Caki2 (cell line): ENCODE measurements at regions not wholly inside any gene's neighbourhood (a gene's known extent, or its start where the extent isn't known, plus 50 kb on each side); places are given as distances from the start of the nearest gene placed in this dataset.

Experiments
- DNase-seq: peaks from one replicate; pipeline ENCODE4 v3.0.0-alpha.2; 2015; ENCODE audit warnings: low read depth
- in situ Hi-C: cut with HindIII; loops from 2 replicates; pipeline ENCODE4 v1.10.0; 2016; ENCODE audit warnings: low sequenced_read_pairs, low pct_unique_long_range_greater_than_20kb, mixed read lengths

- DNase-seq, result peak; percentile 4
- in situ Hi-C loops, result no loop called here
These were observed 368.6 kb upstream of the RBMS3 start for GRCh38 chr3:28912120-28912885.

- peak; percentile 35 for DNase-seq
- in situ Hi-C loops, result no loop called here
These were observed 364.9 kb upstream of the RBMS3 start for GRCh38 chr3:28915741-28916500.

GRCh38 chr3:28916713-28917499, 364.0 kb upstream of the RBMS3 start:
- in situ Hi-C loops, result no loop called here
- peak; percentile 30 for DNase-seq

GRCh38 chr3:28917895-28918475, 362.9 kb upstream of the RBMS3 start:
- no peak for DNase-seq
- in situ Hi-C loops, result no loop called here

DNA sequence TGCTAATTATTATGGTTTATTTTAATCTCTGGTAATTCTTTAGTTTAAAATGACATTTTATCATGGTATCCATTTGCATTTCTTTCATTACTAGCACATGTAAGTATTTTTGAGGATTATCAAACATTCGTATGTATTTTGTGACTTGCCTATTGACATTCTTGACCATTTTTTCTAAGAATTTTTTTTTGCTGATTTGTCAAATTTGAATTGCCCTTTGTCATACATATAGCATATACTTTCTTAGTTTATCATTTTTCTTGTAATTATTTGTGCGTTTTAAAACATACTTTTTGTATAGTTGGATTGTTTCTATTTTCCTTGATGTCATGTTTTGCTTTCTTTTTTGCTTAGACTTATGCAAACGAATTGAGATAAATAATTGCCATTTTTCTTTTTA, 358.5 kb upstream of the RBMS3 start:
- DNase-seq, result no peak
- in situ Hi-C loops, result no loop called here

GRCh38 chr3:28923994-28924393, 356.9 kb upstream of the RBMS3 start:
- in situ Hi-C loops, result no loop called here
- DNase-seq, result no peak

DNA sequence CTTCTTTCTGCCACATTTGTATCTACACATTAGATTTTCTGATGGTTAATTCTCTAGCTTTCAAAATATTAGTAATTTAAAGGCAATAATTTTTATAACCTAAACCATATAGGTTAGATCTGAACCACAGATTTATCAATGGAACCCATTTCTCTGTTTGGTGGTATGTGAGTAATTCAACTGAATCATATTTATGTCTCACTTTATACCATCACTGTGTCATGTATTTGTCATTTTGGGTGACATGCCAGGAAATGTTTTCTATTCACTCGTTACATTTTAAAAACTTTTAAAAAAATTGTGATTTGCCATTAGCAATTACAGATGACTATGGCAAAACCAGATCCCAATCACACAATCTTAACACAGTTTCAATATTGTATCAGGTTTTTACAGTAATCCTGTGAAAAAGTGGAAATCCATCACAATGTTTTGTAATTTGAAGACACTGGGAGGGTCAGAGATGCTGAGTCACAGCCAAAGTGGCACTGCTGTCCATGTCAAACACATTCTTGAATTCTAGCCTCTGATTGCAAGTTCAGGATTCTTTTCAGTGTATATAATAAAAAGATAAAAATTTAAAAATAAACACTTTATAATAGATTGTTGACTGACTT, 356.0 kb upstream of the RBMS3 start:
- in situ Hi-C loops, result no loop called here
- DNase-seq, result peak; percentile 11

- in situ Hi-C loops, result no loop called here
- no peak for DNase-seq
These were observed 347.5 kb upstream of the RBMS3 start for GRCh38 chr3:28933337-28933736.

- in situ Hi-C loops, result no loop called here
- no peak for DNase-seq
These were observed 346.6 kb upstream of the RBMS3 start for GRCh38 chr3:28934126-28934813.

DNA sequence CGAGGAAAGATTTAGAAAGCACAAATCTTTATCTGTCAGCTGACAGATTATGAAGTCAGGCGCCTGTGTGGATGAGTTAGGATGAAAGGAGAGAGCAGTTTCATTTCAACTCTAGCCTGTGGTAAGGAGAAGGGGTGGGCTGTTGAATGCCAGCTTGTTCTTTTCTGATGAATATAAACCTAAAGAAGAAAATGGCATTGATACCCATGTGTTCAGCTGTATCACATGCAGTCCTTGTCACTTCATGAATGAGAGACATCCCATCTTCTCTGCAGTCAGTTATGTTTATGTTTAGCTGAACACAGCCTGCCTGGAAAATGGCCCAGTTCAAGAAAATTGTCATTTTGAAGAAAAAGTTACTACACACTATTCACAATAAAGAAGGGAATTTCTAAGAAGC, 345.7 kb upstream of the RBMS3 start:
- in situ Hi-C loops, result no loop called here
- DNase-seq, result no peak

- in situ Hi-C loops, result no loop called here
- DNase-seq, result no peak
These were observed 344.7 kb upstream of the RBMS3 start for GRCh38 chr3:28936154-28936553.

DNA sequence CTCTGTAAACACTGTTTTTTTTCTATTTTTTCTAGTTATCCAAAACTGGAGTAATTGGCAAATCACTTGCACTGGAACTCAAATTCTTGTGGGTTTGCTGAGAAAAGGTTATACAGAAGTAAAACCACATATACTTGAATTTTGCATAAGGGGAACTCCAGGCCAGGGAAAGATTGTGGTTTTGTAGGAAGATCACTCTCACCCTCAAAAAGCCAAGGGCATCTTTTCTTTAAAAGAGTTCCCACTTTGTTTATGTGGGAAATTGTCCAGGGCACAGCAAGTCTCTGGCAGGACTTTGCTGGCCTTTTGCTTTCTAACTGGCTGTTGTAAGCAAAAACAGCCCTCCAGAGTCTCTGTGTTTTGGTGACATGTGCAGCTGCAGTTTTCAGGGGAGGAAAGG, 340.3 kb upstream of the RBMS3 start:
- in situ Hi-C loops, result no loop called here
- peak; percentile 78 for DNase-seq

- DNase-seq, result no peak
- in situ Hi-C loops, result no loop called here
These were observed 339.9 kb upstream of the RBMS3 start for GRCh38 chr3:28940994-28941393.

GRCh38 chr3:28947061-28947460, 333.8 kb upstream of the RBMS3 start:
- in situ Hi-C loops, result no loop called here
- DNase-seq, result no peak

DNA sequence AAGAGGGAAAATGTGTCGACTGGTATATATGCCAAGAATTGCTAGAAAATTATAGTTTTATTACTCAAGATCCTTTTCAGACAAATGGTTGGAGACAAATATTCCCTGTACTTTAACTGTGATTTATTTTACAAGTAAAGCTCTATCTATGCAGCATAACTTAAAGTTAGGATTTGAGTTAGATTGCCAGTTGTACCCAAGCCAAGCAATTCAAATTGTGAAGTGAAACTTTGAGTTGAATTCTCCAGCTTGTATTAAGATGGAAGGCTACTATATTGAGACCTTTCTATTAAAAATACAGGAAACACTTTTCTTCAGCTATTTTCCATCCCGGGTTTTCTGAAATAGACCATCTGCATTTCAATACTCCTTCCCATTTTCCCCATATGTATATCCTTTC, 333.1 kb upstream of the RBMS3 start:
- in situ Hi-C loops, result no loop called here
- no peak for DNase-seq

- in situ Hi-C loops, result no loop called here
- no peak for DNase-seq
These were observed 332.2 kb upstream of the RBMS3 start for GRCh38 chr3:28948685-28949084.

- DNase-seq, result no peak
- in situ Hi-C loops, result no loop called here
These were observed 331.3 kb upstream of the RBMS3 start for GRCh38 chr3:28949580-28949979.

DNA sequence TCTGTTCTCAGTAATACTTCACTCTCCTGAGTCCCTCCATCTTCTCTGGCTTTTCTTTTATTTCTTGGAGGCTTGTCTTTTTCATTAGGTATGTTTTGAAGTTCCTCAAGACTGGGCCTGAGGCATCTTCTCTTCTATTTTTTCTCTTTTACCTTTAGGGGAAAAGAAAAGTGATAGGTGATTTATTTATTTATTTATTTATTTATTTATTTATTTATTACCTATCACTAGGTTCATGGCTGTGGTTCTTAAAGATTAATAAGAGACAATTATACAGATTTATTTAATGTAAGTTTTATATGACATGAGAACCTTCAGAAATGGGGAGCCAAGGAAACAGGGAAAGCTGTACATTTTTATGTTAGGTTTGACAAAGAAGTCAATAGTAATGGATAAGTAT, 330.3 kb upstream of the RBMS3 start:
- in situ Hi-C loops, result no loop called here
- DNase-seq, result no peak
